Testis (tissue), 2 donors: ENCODE measurements at regions not wholly inside any gene's neighbourhood (a gene's known extent, or its start where the extent isn't known, plus 50 kb on each side); places are given as distances from the start of the nearest gene placed in this dataset.

Experiments used
- POLR2A ChIP-seq: fragments of 450-650 bp; IDR thresholded peaks from one replicate; pipeline ENCODE4 v1.6.1; 2017; ENCODE audit warnings: antibody characterized with exemption, mild to moderate bottlenecking, moderate library complexity
- TF ChIP-seq, protein P1 (sequence below), 3 experiments: fragments of 450-650 bp in 2 of 3; fragments of 200-600 bp in 1 of 3; sonication (generic) in 1 of 3; IDR thresholded peaks; one replicate each; pipeline ENCODE4 v1.5.1; 2016 to 2019; ENCODE audit warnings: antibody characterized with exemption in 3 of 3, mild to moderate bottlenecking in 2 of 3, moderate library complexity in 1 of 3

DNA sequence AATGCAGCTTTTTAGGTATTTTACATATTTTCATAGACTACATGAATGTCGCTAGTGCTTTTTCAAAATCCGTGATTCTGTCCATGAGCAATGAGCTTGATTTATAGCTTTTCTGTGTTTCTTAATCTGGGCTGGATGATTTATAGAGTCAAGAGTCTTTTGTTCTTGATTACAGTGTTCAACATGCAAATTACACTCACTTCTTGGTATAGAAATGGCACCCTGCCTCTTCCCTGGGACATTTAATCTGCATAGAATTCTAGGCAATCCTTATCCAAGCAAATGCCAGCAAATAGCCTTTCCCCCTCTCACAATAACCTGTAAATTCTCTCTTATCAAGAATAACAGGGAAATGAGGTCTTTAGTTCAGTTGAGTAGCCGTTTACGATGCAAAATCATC is 246.2 kb upstream of the SEMA3C start:
- no peak for TF ChIP-seq POLR2A
- TF ChIP-seq, protein P1, sequence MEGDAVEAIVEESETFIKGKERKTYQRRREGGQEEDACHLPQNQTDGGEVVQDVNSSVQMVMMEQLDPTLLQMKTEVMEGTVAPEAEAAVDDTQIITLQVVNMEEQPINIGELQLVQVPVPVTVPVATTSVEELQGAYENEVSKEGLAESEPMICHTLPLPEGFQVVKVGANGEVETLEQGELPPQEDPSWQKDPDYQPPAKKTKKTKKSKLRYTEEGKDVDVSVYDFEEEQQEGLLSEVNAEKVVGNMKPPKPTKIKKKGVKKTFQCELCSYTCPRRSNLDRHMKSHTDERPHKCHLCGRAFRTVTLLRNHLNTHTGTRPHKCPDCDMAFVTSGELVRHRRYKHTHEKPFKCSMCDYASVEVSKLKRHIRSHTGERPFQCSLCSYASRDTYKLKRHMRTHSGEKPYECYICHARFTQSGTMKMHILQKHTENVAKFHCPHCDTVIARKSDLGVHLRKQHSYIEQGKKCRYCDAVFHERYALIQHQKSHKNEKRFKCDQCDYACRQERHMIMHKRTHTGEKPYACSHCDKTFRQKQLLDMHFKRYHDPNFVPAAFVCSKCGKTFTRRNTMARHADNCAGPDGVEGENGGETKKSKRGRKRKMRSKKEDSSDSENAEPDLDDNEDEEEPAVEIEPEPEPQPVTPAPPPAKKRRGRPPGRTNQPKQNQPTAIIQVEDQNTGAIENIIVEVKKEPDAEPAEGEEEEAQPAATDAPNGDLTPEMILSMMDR (IDR thresholded peaks at IDR 0.05): no peak
